ENCODE measurements at regions not wholly inside any gene's neighbourhood (a gene's known extent, or its start where the extent isn't known, plus 50 kb on each side); places are given as distances from the start of the nearest gene placed in this dataset.
"Not testable (repeated sequence)": the region's sequence is repeated elsewhere in the genome, so short reads cannot be mapped to it uniquely, and the experiment has no call there.

DNA sequence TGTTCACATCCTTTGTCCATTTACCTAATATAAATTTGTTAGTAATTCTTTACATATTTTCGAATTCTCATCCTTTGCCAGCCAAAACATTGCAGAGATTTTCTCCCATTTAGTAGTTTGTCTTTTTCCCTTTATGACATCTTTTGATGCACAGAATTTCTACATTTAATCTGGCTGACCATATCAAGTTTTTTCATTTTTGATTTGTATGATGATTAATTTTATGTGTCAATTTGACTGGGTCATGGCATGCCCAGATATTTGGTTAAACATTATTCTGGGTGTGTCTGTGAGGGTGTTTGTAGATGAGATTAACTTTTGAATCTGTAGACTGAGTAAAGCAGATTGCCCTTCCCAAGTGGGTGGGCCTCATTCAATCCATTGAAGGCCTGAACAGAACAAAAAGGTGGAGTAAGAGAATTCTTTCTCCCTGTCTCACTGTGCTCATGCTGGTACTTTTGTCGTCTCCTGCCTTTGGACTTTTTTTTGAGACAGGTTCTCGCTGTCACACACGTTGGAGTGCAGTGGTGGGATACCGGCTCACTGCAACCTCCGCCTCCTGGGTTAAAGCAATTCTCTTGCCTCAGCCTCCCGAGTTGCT, 72.1 kb upstream of the EPB41L1 start:
- no peak for DNase-seq (ENCODE audit: low read depth)
- TF ChIP-seq, protein P1, sequence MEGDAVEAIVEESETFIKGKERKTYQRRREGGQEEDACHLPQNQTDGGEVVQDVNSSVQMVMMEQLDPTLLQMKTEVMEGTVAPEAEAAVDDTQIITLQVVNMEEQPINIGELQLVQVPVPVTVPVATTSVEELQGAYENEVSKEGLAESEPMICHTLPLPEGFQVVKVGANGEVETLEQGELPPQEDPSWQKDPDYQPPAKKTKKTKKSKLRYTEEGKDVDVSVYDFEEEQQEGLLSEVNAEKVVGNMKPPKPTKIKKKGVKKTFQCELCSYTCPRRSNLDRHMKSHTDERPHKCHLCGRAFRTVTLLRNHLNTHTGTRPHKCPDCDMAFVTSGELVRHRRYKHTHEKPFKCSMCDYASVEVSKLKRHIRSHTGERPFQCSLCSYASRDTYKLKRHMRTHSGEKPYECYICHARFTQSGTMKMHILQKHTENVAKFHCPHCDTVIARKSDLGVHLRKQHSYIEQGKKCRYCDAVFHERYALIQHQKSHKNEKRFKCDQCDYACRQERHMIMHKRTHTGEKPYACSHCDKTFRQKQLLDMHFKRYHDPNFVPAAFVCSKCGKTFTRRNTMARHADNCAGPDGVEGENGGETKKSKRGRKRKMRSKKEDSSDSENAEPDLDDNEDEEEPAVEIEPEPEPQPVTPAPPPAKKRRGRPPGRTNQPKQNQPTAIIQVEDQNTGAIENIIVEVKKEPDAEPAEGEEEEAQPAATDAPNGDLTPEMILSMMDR (IDR thresholded peaks at IDR 0.05; ENCODE audit: low read depth, low read length), result no peak
- no peak for TF ChIP-seq MYC (IDR thresholded peaks at IDR 0.05; ENCODE audit: low read depth, low read length)
- TF ChIP-seq, protein P2, sequence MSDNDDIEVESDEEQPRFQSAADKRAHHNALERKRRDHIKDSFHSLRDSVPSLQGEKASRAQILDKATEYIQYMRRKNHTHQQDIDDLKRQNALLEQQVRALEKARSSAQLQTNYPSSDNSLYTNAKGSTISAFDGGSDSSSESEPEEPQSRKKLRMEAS (IDR thresholded peaks at IDR 0.05; ENCODE audit: low read depth, low read length), result no peak
- no peak for TF ChIP-seq POLR2A (IDR thresholded peaks at IDR 0.05; ENCODE audit: extremely low read depth, insufficient read length)
- no peak overlapping the region for H3K4me3 ChIP-seq (ENCODE audit: low read depth, low read length)

DNA sequence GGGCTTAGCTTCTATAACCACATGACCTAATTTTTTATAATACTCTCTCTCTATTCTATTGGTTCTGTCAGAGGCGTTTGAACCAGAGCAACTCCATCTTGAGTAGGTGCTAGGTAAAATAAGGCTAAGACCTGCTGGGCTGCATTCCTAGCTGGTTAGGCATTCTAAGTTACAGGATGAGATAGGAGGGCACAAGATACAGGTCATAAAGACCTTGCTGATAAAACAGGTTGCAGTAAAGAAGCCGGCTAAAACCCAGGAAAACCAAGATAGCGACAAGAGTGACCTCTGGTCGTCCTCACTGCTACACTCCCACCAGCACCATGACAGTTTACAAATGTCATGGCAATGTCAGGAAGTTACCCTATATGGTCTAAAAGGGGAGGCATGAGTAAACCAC, 71.3 kb upstream of the EPB41L1 start:
- DNase-seq (ENCODE audit: low read depth); H3K4me3 ChIP-seq (ENCODE audit: low read depth, low read length): not testable (repeated sequence)

DNA sequence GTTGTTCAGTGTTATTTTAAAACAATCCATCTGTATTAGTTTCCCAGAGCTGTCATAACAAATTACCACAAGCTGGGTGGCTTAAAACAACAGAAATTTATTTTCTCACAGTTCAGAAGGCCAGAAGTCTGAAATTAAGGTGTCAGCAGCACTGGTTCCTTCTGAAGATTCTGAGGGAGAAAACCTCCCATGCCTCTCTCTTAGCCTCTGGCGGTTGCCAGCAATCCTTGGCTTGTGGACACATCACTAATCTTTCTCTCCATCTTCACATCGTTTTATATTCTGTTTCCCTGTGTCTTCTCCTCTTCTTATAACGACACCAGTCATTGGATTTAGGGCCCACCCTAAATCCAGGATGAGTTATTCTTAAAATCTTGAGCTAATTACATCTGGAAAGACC, 70.2 kb upstream of the EPB41L1 start:
- no peak for DNase-seq (ENCODE audit: low read depth)
- TF ChIP-seq, protein P2 (IDR thresholded peaks at IDR 0.05; ENCODE audit: low read depth, low read length), result no peak
- TF ChIP-seq POLR2A (IDR thresholded peaks at IDR 0.05; ENCODE audit: extremely low read depth, insufficient read length) (no peak), MYC (IDR thresholded peaks at IDR 0.05; ENCODE audit: low read depth, low read length) (no peak)
- TF ChIP-seq, protein P1 (IDR thresholded peaks at IDR 0.05; ENCODE audit: low read depth, low read length), result no peak
- H3K4me3 ChIP-seq (ENCODE audit: low read depth, low read length), result no peak overlapping the region

DNA sequence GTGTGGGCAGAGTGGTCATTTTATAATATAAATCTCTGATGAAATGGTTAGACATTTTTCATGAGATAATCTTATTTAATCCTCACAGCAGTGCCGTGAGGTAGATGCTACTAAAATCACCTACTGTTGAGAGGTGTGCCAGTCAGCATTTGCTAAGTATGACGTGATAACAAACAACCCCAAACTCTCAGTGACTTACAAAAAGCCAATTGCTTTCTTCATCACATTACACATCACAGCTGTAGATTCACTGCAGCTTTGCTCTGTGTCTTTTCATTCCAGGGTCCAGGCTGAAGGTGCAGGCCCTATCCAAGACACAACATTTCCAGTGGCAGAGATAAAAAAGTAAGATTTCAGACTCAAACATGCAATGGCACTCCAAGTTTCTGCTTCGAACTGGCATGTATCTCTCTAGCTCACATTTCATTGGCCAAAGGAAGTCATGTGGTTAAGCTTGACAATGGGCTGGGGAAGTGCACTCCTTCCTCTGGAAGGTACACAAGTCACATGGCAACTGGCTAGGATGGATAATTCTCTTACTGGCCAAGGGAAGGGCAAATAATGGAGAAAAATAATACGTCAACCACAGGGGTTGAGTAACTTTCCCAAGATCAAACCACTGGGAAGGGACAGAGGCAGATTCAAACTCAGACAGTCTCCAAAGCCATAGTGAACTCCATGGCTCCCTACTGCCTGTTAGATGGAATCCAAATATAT, 69.5 kb upstream of the EPB41L1 start:
- DNase-seq (ENCODE audit: low read depth), result peak; percentile 59
- no peak overlapping the region for H3K4me3 ChIP-seq (ENCODE audit: low read depth, low read length)
- no peak for TF ChIP-seq MYC (IDR thresholded peaks at IDR 0.05; ENCODE audit: low read depth, low read length)
- TF ChIP-seq, protein P2 (IDR thresholded peaks at IDR 0.05; ENCODE audit: low read depth, low read length), result peak; percentile 89

DNA sequence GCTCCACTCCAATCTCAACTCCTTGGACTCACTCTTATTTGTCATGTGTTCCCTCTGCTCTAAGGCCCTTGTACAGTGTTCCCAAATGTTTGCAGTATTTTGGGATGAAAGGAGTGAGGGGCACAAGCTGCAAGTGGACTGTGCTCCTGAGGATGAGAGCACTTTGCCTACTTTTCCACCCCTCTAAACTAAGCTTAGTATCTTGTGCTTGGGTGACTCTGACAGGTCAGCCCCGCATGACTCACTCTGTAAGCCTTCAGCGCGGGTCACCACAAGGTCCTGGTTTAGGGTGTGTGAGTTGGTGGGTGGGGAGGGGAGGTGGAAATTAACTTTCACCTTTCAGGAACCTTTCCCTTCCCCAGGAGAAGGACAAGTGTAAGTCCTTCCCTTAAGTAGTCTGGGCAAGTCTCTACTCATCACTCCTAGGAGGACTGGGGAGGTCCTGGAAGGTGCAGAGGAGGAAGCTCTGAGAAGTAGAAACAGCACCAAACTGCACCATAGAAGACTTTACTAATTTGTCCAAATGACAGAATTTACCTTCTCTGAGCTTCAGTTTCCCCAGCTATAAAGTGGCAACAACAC, 68.8 kb upstream of the EPB41L1 start:
- H3K4me3 ChIP-seq (ENCODE audit: low read depth, low read length), result no peak overlapping the region
- TF ChIP-seq, protein P1 (IDR thresholded peaks at IDR 0.05; ENCODE audit: low read depth, low read length), result no peak
- TF ChIP-seq, protein P2 (IDR thresholded peaks at IDR 0.05; ENCODE audit: low read depth, low read length), result 0 out of 2 replicates have a peak, but pooled peaks have one; percentile 9
- TF ChIP-seq MYC (IDR thresholded peaks at IDR 0.05; ENCODE audit: low read depth, low read length) (0 out of 2 replicates have a peak, but pooled peaks have one; percentile 15), POLR2A (IDR thresholded peaks at IDR 0.05; ENCODE audit: extremely low read depth, insufficient read length) (no peak)
- DNase-seq (ENCODE audit: low read depth), result peak; percentile 76

DNA sequence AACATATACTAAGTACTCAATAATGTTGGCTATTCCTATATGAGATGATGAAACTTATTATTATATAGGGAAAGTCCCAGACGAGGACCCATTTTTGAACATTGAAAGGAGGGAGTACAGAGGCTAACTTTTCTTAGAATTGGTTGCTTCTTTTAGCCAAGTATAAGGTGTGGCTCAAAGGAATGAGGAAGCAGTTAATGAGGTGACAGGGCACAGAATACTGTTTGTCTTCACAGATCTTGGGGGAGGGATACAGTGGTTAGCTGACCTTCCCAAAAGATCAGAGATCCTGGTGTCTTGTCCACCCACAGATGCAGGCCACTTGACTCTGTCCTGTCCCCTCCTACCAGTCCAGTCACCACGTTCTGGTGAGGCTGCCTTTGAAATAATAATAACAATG, 67.8 kb upstream of the EPB41L1 start:
- no peak overlapping the region for H3K4me3 ChIP-seq (ENCODE audit: low read depth, low read length)
- DNase-seq (ENCODE audit: low read depth), result peak; percentile 32
- TF ChIP-seq, protein P1 (IDR thresholded peaks at IDR 0.05; ENCODE audit: low read depth, low read length), result no peak
- TF ChIP-seq, protein P2 (IDR thresholded peaks at IDR 0.05; ENCODE audit: low read depth, low read length), result no peak
- TF ChIP-seq MYC (IDR thresholded peaks at IDR 0.05; ENCODE audit: low read depth, low read length) (no peak), POLR2A (IDR thresholded peaks at IDR 0.05; ENCODE audit: extremely low read depth, insufficient read length) (no peak)
